ENCODE measurements at regions not wholly inside any gene's neighbourhood (a gene's known extent, or its start where the extent isn't known, plus 50 kb on each side); places are given as distances from the start of the nearest gene placed in this dataset.

DNA sequence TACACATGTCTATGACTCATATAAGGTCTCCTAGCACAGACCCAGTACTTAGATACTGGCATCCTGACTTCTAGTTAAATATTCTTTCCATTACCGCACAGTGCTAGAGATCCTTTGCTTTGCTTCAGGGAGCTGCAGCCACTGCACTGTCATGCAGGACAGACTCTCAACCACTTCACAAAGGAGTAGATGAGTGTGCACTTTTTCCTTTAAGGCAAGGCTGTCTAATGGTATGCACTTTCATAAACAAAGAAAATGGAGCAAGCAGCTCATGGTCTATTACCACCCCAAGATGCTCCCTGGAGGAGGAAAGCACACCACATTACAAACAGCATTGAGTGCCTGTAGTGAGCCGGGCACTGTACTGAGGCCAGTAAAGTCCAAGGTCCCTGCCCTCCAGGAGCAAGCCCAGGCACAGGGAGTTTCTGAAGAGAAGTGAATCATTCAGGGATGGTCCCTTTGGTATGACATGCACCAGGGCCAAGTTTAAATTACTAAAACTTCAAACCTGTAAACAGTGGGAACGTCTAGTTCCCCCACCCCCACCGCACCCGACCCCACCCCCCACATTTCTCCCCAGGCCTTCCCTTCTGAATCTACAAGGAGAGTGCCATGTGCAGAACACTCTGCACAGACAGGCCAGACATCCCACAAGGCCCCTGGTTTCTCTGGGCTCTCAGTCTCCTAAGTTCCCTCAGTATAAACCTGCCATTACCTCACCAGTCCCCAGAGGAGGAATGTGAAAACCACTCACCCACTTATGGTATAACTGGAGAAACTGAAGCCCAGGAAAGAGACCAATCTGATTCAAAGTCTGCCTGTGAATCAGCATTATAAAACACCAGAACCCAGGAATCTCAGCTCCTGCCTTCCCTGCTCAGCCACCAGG lies 107.8 kb upstream of the BCL6 start:
- Histone ChIP-seq H3K27me3 (ENCODE audit: insufficient read depth, low read length) (no peaks in the 10 kb centered on the region), H3K9ac (ENCODE audit: low read length) (no peak overlapping the region), H3K36me3 (ENCODE audit: control insufficient read depth in 1 of 2, insufficient read depth in 2 of 2, low read length in 2 of 2) (no peaks in the 10 kb centered on the region), H3K9me2 (ENCODE audit: insufficient read depth) (no peaks in the 10 kb centered on the region), H4K20me1 (ENCODE audit: insufficient read depth) (no peaks in the 10 kb centered on the region), H3K9me3 (ENCODE audit: control insufficient read depth in 1 of 2, insufficient read depth in 1 of 2, low read depth in 1 of 2, low read length in 2 of 2) (no peaks in the 10 kb centered on the region), H2AFZ (ENCODE audit: low read depth, low read length, poor library complexity, severe bottlenecking) (no peak overlapping the region), H3K27ac (ENCODE audit: low read depth, low read length) (no peak overlapping the region), H3K4me3 (replicated peaks in 1 of 2; ENCODE audit: low read depth in 1 of 2, low read length in 2 of 2) (no peak overlapping the region), H3K79me2 (ENCODE audit: insufficient read depth, low read length) (no peaks in the 10 kb centered on the region), H3K4me1 (ENCODE audit: control insufficient read depth in 1 of 2, insufficient read depth in 2 of 2, low read length in 2 of 2) (no peaks in the 10 kb centered on the region), H3K4me2 (ENCODE audit: low read length) (no peak overlapping the region)
- ATAC-seq, result no peak
- intact Hi-C loops (cut with micrococcal nuclease), result no loop called here
- no TSS peak for BruUV-seq (replicated peaks)
- ChIA-PET POLR2A (no interaction called here), RAD21 (ENCODE audit: low non-redundant PET in 1 of 2, low total read pairs in 2 of 2, uncharacterized antibody in 2 of 2, unreplicated experiment in 2 of 2) (no interaction called here), CTCF (no interaction called here)
- DNase-seq (ENCODE audit: low read depth, low spot score), result no peak
- no peak for TF ChIP-seq EZH2 (IDR thresholded peaks at IDR 0.05)
- no peak for TF ChIP-seq SIN3A (IDR thresholded peaks at IDR 0.05; ENCODE audit: low read depth)

- Histone ChIP-seq H3K4me1 (ENCODE audit: control insufficient read depth in 1 of 2, insufficient read depth in 2 of 2, low read length in 2 of 2) (no peaks in the 10 kb centered on the region), H3K4me2 (ENCODE audit: low read length) (no peak overlapping the region), H3K4me3 (replicated peaks in 1 of 2; ENCODE audit: low read depth in 1 of 2, low read length in 2 of 2) (no peak overlapping the region), H3K27me3 (ENCODE audit: insufficient read depth, low read length) (no peaks in the 10 kb centered on the region), H3K9ac (ENCODE audit: low read length) (no peak overlapping the region), H2AFZ (ENCODE audit: low read depth, low read length, poor library complexity, severe bottlenecking) (no peak overlapping the region), H3K9me2 (ENCODE audit: insufficient read depth) (no peaks in the 10 kb centered on the region), H3K36me3 (ENCODE audit: control insufficient read depth in 1 of 2, insufficient read depth in 2 of 2, low read length in 2 of 2) (no peaks in the 10 kb centered on the region), H3K27ac (ENCODE audit: low read depth, low read length) (no peak overlapping the region), H4K20me1 (ENCODE audit: insufficient read depth) (no peaks in the 10 kb centered on the region), H3K9me3 (ENCODE audit: control insufficient read depth in 1 of 2, insufficient read depth in 1 of 2, low read depth in 1 of 2, low read length in 2 of 2) (no peaks in the 10 kb centered on the region), H3K79me2 (ENCODE audit: insufficient read depth, low read length) (no peaks in the 10 kb centered on the region)
- intact Hi-C loops (cut with micrococcal nuclease), result no loop called here
- ChIA-PET POLR2A (no interaction called here), CTCF (no interaction called here), RAD21 (ENCODE audit: low non-redundant PET in 1 of 2, low total read pairs in 2 of 2, uncharacterized antibody in 2 of 2, unreplicated experiment in 2 of 2) (no interaction called here)
- ATAC-seq (no peak), DNase-seq (ENCODE audit: low read depth, low spot score) (no peak)
- BruUV-seq (replicated peaks), result no TSS peak
- TF ChIP-seq YY1 (IDR thresholded peaks at IDR 0.05; ENCODE audit: extremely low read depth, insufficient replicate concordance, low read depth, low read length), result no peak
- TF ChIP-seq SIN3A (IDR thresholded peaks at IDR 0.05; ENCODE audit: low read depth), result no peak
- TF ChIP-seq EZH2 (IDR thresholded peaks at IDR 0.05), result no peak
- no peak for TF ChIP-seq JUND (IDR thresholded peaks at IDR 0.05)
- no peak for TF ChIP-seq EZH2phosphoT487 (IDR thresholded peaks at IDR 0.05; ENCODE audit: borderline replicate concordance)
- TF ChIP-seq EGR1 (IDR thresholded peaks at IDR 0.05; ENCODE audit: low read depth), result no peak
- TF ChIP-seq, protein P1, sequence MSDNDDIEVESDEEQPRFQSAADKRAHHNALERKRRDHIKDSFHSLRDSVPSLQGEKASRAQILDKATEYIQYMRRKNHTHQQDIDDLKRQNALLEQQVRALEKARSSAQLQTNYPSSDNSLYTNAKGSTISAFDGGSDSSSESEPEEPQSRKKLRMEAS (IDR thresholded peaks at IDR 0.05), result no peak
- TF ChIP-seq, protein P2, sequence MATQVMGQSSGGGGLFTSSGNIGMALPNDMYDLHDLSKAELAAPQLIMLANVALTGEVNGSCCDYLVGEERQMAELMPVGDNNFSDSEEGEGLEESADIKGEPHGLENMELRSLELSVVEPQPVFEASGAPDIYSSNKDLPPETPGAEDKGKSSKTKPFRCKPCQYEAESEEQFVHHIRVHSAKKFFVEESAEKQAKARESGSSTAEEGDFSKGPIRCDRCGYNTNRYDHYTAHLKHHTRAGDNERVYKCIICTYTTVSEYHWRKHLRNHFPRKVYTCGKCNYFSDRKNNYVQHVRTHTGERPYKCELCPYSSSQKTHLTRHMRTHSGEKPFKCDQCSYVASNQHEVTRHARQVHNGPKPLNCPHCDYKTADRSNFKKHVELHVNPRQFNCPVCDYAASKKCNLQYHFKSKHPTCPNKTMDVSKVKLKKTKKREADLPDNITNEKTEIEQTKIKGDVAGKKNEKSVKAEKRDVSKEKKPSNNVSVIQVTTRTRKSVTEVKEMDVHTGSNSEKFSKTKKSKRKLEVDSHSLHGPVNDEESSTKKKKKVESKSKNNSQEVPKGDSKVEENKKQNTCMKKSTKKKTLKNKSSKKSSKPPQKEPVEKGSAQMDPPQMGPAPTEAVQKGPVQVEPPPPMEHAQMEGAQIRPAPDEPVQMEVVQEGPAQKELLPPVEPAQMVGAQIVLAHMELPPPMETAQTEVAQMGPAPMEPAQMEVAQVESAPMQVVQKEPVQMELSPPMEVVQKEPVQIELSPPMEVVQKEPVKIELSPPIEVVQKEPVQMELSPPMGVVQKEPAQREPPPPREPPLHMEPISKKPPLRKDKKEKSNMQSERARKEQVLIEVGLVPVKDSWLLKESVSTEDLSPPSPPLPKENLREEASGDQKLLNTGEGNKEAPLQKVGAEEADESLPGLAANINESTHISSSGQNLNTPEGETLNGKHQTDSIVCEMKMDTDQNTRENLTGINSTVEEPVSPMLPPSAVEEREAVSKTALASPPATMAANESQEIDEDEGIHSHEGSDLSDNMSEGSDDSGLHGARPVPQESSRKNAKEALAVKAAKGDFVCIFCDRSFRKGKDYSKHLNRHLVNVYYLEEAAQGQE (IDR thresholded peaks at IDR 0.05; ENCODE audit: low read depth), result no peak
- TF ChIP-seq RAD21 (IDR thresholded peaks at IDR 0.05; ENCODE audit: low read depth), result no peak
- TF ChIP-seq ZBTB33 (IDR thresholded peaks at IDR 0.05; ENCODE audit: extremely low read depth, insufficient replicate concordance, low read length), result no peak
- TF ChIP-seq CBX3 (IDR thresholded peaks at IDR 0.05; ENCODE audit: low read depth), result no peak
These were observed 109.9 kb upstream of the BCL6 start for GRCh38 chr3:187855131-187855530.

All from HCT116 (cell line).